Thymus (tissue), 11 donors: ENCODE measurements at regions not wholly inside any gene's neighbourhood (a gene's known extent, or its start where the extent isn't known, plus 50 kb on each side); places are given as distances from the start of the nearest gene placed in this dataset.

Experiments used
- DNase-seq, 9 donors: peaks; one replicate each; pipeline ENCODE4 v3.0.0-alpha.2; 2013; ENCODE audit warnings: low spot score in 9 of 9, low read depth in 6 of 9, missing footprints in 1 of 9
- H3K27ac ChIP-seq, 2 donors: one replicate each; pipeline ENCODE4 v1.5.1; 2013; ENCODE audit warnings: control low read depth in 1 of 2, low read depth in 1 of 2, low read length in 1 of 2, mild to moderate bottlenecking in 1 of 2, moderate library complexity in 1 of 2
- H3K27me3 ChIP-seq, 2 donors: one replicate each; pipeline ENCODE4 v1.5.1; 2013; ENCODE audit warnings: low read length in 1 of 2; ENCODE audit not compliant: control insufficient read depth in 2 of 2, insufficient read depth in 1 of 2
- H3K36me3 ChIP-seq, 2 donors: one replicate each; pipeline ENCODE4 v1.5.1; 2013; ENCODE audit warnings: low read length in 1 of 2, mild to moderate bottlenecking in 1 of 2, moderate library complexity in 1 of 2; ENCODE audit not compliant: control insufficient read depth in 2 of 2, insufficient read depth in 2 of 2
- H3K4me1 ChIP-seq, 2 donors: one replicate each; pipeline ENCODE4 v1.5.1; 2013; ENCODE audit warnings: low read length in 2 of 2; ENCODE audit not compliant: control insufficient read depth in 2 of 2, insufficient read depth in 2 of 2
- H3K4me3 ChIP-seq, 2 donors: one replicate each; pipeline ENCODE4 v1.5.1; 2013; ENCODE audit warnings: low read length in 2 of 2, control low read depth in 1 of 2, mild to moderate bottlenecking in 1 of 2
- H3K9me3 ChIP-seq, 2 donors: one replicate each; pipeline ENCODE4 v1.5.1; 2013; ENCODE audit warnings: low read length in 1 of 2, mild to moderate bottlenecking in 1 of 2; ENCODE audit not compliant: control insufficient read depth in 2 of 2, insufficient read depth in 1 of 2
- WGBS: extraction: QIAGEN DNeasy Blood & Tissue Kit; methylation state at CpG from one replicate; pipeline ENCODE4 v1.1.7; 2013; 5-methylcytosine and 5-hydroxymethylcytosine counted together
- donor health status: healthy.

DNA sequence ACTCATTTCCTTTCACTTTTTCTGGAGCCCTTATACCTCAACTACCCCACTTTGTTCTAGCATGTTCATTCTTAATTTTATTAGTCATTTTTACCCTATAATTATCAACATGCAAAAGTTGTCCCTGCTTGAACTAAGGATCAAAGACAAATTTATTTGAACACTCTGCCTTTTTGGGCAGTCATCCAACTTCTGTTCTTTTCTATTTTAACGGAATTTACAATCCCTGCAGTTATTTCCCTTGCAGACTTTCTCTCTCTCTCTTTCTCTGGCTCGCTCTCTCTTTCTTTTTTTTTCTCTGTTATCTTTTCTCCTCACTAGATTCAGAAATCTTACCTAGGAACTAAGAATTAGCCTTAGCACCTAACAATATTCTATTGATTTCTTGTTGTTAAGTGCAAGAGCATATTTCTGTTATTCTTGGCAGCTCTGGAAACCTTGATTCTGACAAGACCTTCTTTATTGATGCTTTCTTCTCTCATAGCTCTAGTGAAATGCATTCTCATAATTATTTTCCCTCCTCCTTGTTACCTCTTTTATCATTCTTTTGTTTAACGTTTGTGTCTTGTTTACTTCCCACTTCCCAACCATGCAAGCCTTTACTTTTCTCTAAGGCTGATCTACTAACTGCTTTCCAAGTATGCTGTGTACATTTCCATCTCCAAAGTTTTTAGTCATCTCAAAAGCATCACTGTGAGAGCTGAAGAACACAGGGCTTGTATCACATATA, 951.6 kb downstream of the DIPK2A start:
- Histone ChIP-seq H3K4me3 (no peak overlapping the region), H3K36me3 (no peaks in the 10 kb centered on the region), H3K27ac (no peak overlapping the region), H3K4me1 (no peaks in the 10 kb centered on the region), H3K9me3 (peaks cover 0 to 4% of the 10 kb centered on the region in 2 donors), H3K27me3 (no peaks in the 10 kb centered on the region)
- no peak for DNase-seq
- whole genome bisulfite sequencing = 84% methylated on average over 3 of the region's 3 CpGs

DNA sequence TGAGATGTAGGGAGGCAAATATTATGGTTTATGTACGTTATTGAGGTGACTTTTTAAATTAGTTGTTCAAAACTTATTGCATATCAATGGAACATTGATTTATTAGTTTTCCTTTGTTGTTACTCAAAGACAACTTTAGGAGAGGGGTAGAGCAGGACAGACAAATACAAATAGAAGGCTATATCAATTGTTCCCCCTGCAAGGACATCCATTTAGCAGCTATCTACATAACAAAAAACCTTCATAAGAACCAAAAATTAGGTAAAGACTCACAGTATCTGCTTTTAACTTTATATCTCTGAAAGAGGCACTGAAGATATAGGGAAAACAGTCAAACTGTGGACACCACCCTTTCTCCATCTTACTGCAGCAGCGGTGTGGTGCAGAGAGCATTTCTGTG, 958.8 kb downstream of the DIPK2A start:
- Histone ChIP-seq H3K36me3 (no peaks in the 10 kb centered on the region), H3K4me1 (no peaks in the 10 kb centered on the region), H3K27ac (no peak overlapping the region), H3K4me3 (no peak overlapping the region), H3K27me3 (no peaks in the 10 kb centered on the region), H3K9me3 (no peaks in the 10 kb centered on the region)
- no peak for DNase-seq
- WGBS = 95% methylated on average over 2 of the region's 2 CpGs

DNA sequence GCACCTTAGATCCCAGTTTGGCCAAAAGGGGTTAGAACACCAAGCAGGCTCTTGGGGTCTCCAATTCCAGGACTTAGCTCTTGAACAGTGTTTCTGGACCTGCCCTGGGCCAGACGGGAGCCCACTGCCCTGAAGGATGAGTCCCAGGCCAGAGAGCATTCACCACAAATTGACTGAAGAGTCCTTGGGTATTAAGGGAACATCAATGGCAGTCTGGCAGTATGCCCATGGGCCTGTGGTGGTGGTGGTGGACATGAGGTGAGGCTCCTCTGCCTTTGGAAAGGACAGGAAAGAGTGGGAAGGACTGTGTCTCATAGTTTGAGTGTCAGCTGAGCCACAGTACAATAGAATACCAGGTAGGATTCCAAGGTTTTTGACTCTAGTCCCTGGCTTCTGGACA, 960.0 kb downstream of the DIPK2A start:
- Histone ChIP-seq H3K27me3 (no peaks in the 10 kb centered on the region), H3K27ac (no peak overlapping the region)
- 96% methylated on average over 1 of the region's 1 CpG for WGBS

DNA sequence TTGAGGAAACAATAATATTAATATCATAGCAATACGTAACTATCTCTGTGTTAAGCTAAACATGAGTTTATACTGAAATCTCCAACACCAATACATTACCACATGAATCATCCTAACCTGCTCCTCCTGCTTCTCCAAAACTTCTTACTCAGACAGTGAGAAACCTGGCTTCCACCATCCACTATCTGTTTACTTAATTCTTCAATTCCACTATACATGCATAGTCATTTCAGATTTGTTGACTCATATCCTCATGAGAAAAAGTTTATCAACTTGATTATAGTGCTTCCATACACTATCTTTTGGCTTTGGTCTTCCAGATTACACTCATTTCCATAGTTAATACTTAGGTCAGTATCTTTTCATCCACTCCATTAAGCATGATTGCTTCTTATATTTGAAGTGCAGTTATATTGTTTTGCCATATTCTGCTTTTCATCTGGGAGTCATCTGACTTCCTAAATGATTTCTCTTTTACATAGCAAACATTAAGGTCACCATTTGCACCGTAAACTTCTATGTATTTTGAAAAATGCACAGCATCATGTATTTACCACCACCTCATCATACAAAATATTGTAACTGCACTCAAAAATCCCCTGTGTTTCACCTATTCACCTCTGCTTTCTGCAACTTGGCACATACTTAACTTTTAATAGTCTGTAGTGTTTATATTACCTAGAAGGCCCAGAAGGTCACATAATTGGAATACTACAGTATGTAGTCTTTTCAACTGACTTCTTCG, 970.6 kb downstream of the DIPK2A start:
- 64% methylated on average over 3 of the region's 3 CpGs for WGBS
- no peaks in the 10 kb centered on the region for H3K4me1 ChIP-seq

More for the DNA sequence above, 960.0 kb downstream of the DIPK2A start:
- no peaks in the 10 kb centered on the region for H3K9me3 ChIP-seq
- DNase-seq = no peak
- no peak overlapping the region for H3K4me3 ChIP-seq
- no peaks in the 10 kb centered on the region for H3K4me1 ChIP-seq
- no peaks in the 10 kb centered on the region for H3K36me3 ChIP-seq

DNA sequence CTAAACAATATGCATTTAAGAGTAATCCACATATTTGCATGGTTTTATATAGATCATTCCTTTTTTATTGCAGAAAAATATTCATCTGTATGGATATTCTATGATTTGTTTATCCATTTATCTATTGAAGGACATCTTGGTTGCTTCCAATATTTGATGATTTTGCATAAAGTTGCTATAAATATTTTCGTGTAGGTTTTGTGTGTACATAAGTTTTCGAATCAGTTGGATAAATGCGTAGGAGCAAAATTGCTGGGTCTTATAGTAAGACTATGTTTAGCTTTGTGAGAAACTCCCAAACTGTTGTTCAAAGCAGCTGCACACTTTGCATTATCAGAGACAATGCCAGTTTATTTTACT, 971.2 kb downstream of the DIPK2A start:
- Histone ChIP-seq H3K36me3 (no peaks in the 10 kb centered on the region), H3K4me3 (no peak overlapping the region), H3K9me3 (no peaks in the 10 kb centered on the region), H3K4me1 (no peaks in the 10 kb centered on the region), H3K27ac (no peak overlapping the region), H3K27me3 (no peaks in the 10 kb centered on the region)
- no peak for DNase-seq
- WGBS = 96% methylated on average over 3 of the region's 3 CpGs

More for the DNA sequence above, 970.6 kb downstream of the DIPK2A start:
- no peak overlapping the region for H3K4me3 ChIP-seq
- H3K9me3 ChIP-seq = no peaks in the 10 kb centered on the region
- H3K36me3 ChIP-seq = no peaks in the 10 kb centered on the region
- no peak overlapping the region for H3K27ac ChIP-seq
- DNase-seq = no peak
- H3K27me3 ChIP-seq = no peaks in the 10 kb centered on the region

DNA sequence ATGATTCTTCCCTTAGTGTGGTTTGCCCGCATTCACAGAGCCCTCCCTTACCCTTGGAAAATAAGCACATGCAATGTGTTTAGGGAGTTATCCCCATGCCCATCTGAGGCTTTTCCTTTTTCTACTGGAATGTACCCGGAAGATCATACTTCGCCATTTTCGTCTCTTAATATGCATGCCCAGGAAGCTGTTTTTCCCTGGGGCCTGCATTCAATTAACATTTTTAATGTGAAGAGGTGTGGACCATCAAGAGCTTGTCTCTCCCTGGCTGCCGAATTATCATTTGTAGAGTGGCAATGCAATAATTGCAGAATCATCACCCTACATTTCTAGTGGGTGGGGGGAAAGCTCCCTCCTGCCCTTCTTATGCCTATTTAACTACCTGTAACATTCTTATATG, 976.3 kb downstream of the DIPK2A start:
- 98% methylated on average over 5 of the region's 5 CpGs for WGBS
- Histone ChIP-seq H3K27ac (no peak overlapping the region), H3K4me3 (no peak overlapping the region), H3K27me3 (no peaks in the 10 kb centered on the region), H3K9me3 (no peaks in the 10 kb centered on the region), H3K36me3 (no peaks in the 10 kb centered on the region), H3K4me1 (no peaks in the 10 kb centered on the region)
- DNase-seq = no peak

DNA sequence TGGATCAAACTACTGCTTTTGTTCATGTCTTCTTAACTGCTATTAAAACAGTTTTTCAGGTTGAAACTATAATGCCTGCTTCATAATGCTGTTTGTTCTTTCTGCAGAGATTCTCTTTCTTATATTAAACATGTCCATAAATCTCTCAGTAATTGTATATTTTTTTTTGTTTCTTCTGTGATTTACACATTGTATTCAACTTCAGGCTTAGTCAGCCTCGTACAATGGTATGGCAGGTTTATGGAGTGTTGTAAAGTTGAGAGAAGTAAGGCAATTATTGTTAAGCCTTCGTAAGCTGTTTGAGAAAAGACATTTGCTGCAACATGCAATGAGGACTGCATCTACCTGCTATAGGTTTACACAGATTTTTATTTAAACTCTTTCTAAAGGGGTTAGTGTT, 977.1 kb downstream of the DIPK2A start:
- 92% methylated on average over 2 of the region's 2 CpGs for WGBS
- no peak for DNase-seq
- Histone ChIP-seq H3K27ac (no peak overlapping the region), H3K27me3 (no peaks in the 10 kb centered on the region), H3K36me3 (no peaks in the 10 kb centered on the region), H3K9me3 (no peaks in the 10 kb centered on the region), H3K4me3 (no peak overlapping the region), H3K4me1 (no peaks in the 10 kb centered on the region)

DNA sequence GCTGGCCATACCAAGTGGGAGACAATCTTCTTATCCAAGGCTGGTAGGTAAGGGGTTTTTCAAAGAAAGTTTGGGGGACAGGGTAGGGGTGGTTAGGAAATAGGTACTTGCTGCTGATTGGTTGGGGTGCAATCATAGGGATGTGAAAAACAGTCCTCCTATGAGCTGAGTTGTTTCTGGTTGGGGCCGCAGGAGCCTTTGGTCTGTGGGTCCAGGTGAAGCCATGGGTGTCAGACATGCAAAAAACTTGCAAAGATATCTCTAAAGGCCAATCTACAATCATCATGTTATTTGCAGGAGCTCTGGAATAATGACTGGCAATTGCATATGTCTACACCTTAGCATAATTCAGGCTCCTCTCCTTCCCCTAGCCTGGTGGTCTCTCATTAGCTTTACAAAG, 982.3 kb downstream of the DIPK2A start:
- Histone ChIP-seq H3K4me1 (no peaks in the 10 kb centered on the region), H3K27ac (no peak overlapping the region), H3K27me3 (no peaks in the 10 kb centered on the region), H3K9me3 (no peaks in the 10 kb centered on the region), H3K36me3 (no peaks in the 10 kb centered on the region), H3K4me3 (no peak overlapping the region)
- WGBS = 96% methylated on average over 1 of the region's 1 CpG
- DNase-seq = no peak

DNA sequence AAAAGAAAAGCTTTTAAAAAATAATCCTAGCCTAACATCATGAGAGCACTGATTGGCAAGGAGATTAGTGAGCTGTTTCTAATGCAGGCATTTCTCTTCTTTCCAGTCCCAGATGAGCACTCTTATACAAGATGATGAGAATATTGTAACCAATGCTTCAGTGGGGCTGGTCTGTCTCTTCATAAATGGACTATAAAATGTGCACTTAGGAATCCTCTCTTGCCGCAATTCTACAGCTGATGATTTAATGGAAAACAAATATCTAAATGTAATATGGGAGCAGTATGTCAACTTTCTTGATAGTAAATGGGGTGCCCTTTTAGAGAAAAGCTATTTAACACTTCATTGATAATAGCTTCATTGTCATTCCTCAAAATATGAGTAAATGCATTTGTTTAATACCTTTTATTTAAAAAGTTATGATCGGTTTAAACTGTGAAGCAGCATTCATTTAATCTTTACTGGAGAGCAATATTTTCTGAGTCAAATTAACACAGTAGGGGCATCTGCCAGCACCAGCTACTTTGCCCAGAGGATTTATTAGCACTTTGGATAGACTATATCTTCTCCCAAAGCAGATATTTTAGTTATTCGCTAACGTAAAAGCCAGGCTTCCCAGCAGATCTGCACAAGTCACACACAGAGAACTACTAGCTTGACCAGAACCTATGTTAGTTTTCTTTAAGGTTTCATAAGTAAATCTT, 985.9 kb downstream of the DIPK2A start:
- DNase-seq = no peak
- Histone ChIP-seq H3K4me3 (no peak overlapping the region), H3K36me3 (no peaks in the 10 kb centered on the region), H3K9me3 (no peaks in the 10 kb centered on the region), H3K27me3 (no peaks in the 10 kb centered on the region), H3K27ac (no peak overlapping the region), H3K4me1 (no peaks in the 10 kb centered on the region)
- WGBS = 72% methylated on average over 4 of the region's 4 CpGs
